ENCODE measurements at regions not wholly inside any gene's neighbourhood (a gene's known extent, or its start where the extent isn't known, plus 50 kb on each side); places are given as distances from the start of the nearest gene placed in this dataset.
"Not testable (repeated sequence)": the region's sequence is repeated elsewhere in the genome, so short reads cannot be mapped to it uniquely, and the experiment has no call there.

GRCh38 chr4:123602007-123602406, 205.4 kb downstream of the SPRY1 start:
- Histone ChIP-seq H3F3A (ENCODE audit: insufficient read depth, low read length) (no peaks in the 10 kb centered on the region), H3K4me1 (ENCODE audit: insufficient read depth, low read length, severe bottlenecking) (peaks cover 17% of the 10 kb centered on the region), H3K36me3 (ENCODE audit: insufficient read depth, low read length) (no peaks in the 10 kb centered on the region), H3K27ac (ENCODE audit: low read depth, low read length, poor library complexity, severe bottlenecking) (no peak overlapping the region), H3K4me3 (ENCODE audit: low read depth, low read length, poor library complexity, severe bottlenecking) (no peak overlapping the region), H3K9me3 (ENCODE audit: low read length) (no peaks in the 10 kb centered on the region), H3K79me2 (ENCODE audit: insufficient read depth, low read length) (no peaks in the 10 kb centered on the region), H3K27me3 (ENCODE audit: insufficient read depth, low read length) (no peaks in the 10 kb centered on the region), H3K4me2 (ENCODE audit: low read length) (no peak overlapping the region), H3K9ac (ENCODE audit: low read length) (no peak overlapping the region), H4K20me1 (ENCODE audit: insufficient read depth, low read length) (no peaks in the 10 kb centered on the region), H2AFZ (ENCODE audit: low read length) (no peak overlapping the region), H3K9me2 (ENCODE audit: low read depth, low read length) (no peaks in the 10 kb centered on the region)
- no peak for TF ChIP-seq EZH2 (IDR thresholded peaks at IDR 0.05; ENCODE audit: borderline replicate concordance, low read length)
- TF ChIP-seq CTCF (IDR thresholded peaks at IDR 0.05; ENCODE audit: low read length): no peak

GRCh38 chr4:123603165-123603564, 206.6 kb downstream of the SPRY1 start:
- TF ChIP-seq EZH2 (IDR thresholded peaks at IDR 0.05; ENCODE audit: borderline replicate concordance, low read length) (no peak), CTCF (IDR thresholded peaks at IDR 0.05; ENCODE audit: low read length) (no peak)

GRCh38 chr4:123605797-123606196, 209.2 kb downstream of the SPRY1 start:
- H3K4me1 ChIP-seq (ENCODE audit: insufficient read depth, low read length, severe bottlenecking); H3K4me3 ChIP-seq (ENCODE audit: low read depth, low read length, poor library complexity, severe bottlenecking); H3K27ac ChIP-seq (ENCODE audit: low read depth, low read length, poor library complexity, severe bottlenecking); H3K79me2 ChIP-seq (ENCODE audit: insufficient read depth, low read length); H3K36me3 ChIP-seq (ENCODE audit: insufficient read depth, low read length); H3K27me3 ChIP-seq (ENCODE audit: insufficient read depth, low read length); H3K4me2 ChIP-seq (ENCODE audit: low read length); H3K9me2 ChIP-seq (ENCODE audit: low read depth, low read length); H4K20me1 ChIP-seq (ENCODE audit: insufficient read depth, low read length); H3K9me3 ChIP-seq (ENCODE audit: low read length); H2AFZ ChIP-seq (ENCODE audit: low read length); H3K9ac ChIP-seq (ENCODE audit: low read length); H3F3A ChIP-seq (ENCODE audit: insufficient read depth, low read length): not testable (repeated sequence)

More at GRCh38 chr4:123603165-123603564, 206.6 kb downstream of the SPRY1 start:
- no peaks in the 10 kb centered on the region for H3K27me3 ChIP-seq (ENCODE audit: insufficient read depth, low read length)
- no peak overlapping the region for H3K4me2 ChIP-seq (ENCODE audit: low read length)
- H3K4me1 ChIP-seq (ENCODE audit: insufficient read depth, low read length, severe bottlenecking): peaks cover 17% of the 10 kb centered on the region
- no peak overlapping the region for H3K27ac ChIP-seq (ENCODE audit: low read depth, low read length, poor library complexity, severe bottlenecking)
- H3K36me3 ChIP-seq (ENCODE audit: insufficient read depth, low read length): no peaks in the 10 kb centered on the region
- H3K9me3 ChIP-seq (ENCODE audit: low read length): no peaks in the 10 kb centered on the region
- H3K4me3 ChIP-seq (ENCODE audit: low read depth, low read length, poor library complexity, severe bottlenecking): no peak overlapping the region
- no peaks in the 10 kb centered on the region for H3F3A ChIP-seq (ENCODE audit: insufficient read depth, low read length)
- H3K79me2 ChIP-seq (ENCODE audit: insufficient read depth, low read length): no peaks in the 10 kb centered on the region
- H3K9ac ChIP-seq (ENCODE audit: low read length): no peak overlapping the region
- H2AFZ ChIP-seq (ENCODE audit: low read length): no peak overlapping the region
- H4K20me1 ChIP-seq (ENCODE audit: insufficient read depth, low read length): no peaks in the 10 kb centered on the region
- H3K9me2 ChIP-seq (ENCODE audit: low read depth, low read length): no peaks in the 10 kb centered on the region

GRCh38 chr4:123606336-123606735, 209.7 kb downstream of the SPRY1 start:
- H3K9me3 ChIP-seq (ENCODE audit: low read length): no peaks in the 10 kb centered on the region
- H3K27me3 ChIP-seq (ENCODE audit: insufficient read depth, low read length): no peaks in the 10 kb centered on the region
- no peaks in the 10 kb centered on the region for H3K36me3 ChIP-seq (ENCODE audit: insufficient read depth, low read length)
- H3K4me2 ChIP-seq (ENCODE audit: low read length): no peak overlapping the region
- no peaks in the 10 kb centered on the region for H4K20me1 ChIP-seq (ENCODE audit: insufficient read depth, low read length)
- H3K27ac ChIP-seq (ENCODE audit: low read depth, low read length, poor library complexity, severe bottlenecking): no peak overlapping the region
- TF ChIP-seq CTCF (IDR thresholded peaks at IDR 0.05; ENCODE audit: low read length) (no peak), EZH2 (IDR thresholded peaks at IDR 0.05; ENCODE audit: borderline replicate concordance, low read length) (no peak)
- no peaks in the 10 kb centered on the region for H3F3A ChIP-seq (ENCODE audit: insufficient read depth, low read length)
- no peaks in the 10 kb centered on the region for H3K79me2 ChIP-seq (ENCODE audit: insufficient read depth, low read length)
- no peak overlapping the region for H3K9ac ChIP-seq (ENCODE audit: low read length)
- no peak overlapping the region for H3K4me3 ChIP-seq (ENCODE audit: low read depth, low read length, poor library complexity, severe bottlenecking)
- H3K4me1 ChIP-seq (ENCODE audit: insufficient read depth, low read length, severe bottlenecking): no peaks in the 10 kb centered on the region
- no peaks in the 10 kb centered on the region for H3K9me2 ChIP-seq (ENCODE audit: low read depth, low read length)
- no peak overlapping the region for H2AFZ ChIP-seq (ENCODE audit: low read length)
